DMS153 treated with DMSO at 0.1 percent for 48 hours (cell line): ENCODE measurements at regions not wholly inside any gene's neighbourhood (a gene's known extent, or its start where the extent isn't known, plus 50 kb on each side); places are given as distances from the start of the nearest gene placed in this dataset.

Source experiments
- DNase-seq: peaks from one replicate; lab custom pipeline; 2025; ENCODE audit not compliant: unreplicated experiment; lab: John Stamatoyannopoulos, UW

- no peak for DNase-seq
Observed at GRCh38 chr19:28520998-28521568, 691.9 kb downstream of the UQCRFS1 start.

DNA sequence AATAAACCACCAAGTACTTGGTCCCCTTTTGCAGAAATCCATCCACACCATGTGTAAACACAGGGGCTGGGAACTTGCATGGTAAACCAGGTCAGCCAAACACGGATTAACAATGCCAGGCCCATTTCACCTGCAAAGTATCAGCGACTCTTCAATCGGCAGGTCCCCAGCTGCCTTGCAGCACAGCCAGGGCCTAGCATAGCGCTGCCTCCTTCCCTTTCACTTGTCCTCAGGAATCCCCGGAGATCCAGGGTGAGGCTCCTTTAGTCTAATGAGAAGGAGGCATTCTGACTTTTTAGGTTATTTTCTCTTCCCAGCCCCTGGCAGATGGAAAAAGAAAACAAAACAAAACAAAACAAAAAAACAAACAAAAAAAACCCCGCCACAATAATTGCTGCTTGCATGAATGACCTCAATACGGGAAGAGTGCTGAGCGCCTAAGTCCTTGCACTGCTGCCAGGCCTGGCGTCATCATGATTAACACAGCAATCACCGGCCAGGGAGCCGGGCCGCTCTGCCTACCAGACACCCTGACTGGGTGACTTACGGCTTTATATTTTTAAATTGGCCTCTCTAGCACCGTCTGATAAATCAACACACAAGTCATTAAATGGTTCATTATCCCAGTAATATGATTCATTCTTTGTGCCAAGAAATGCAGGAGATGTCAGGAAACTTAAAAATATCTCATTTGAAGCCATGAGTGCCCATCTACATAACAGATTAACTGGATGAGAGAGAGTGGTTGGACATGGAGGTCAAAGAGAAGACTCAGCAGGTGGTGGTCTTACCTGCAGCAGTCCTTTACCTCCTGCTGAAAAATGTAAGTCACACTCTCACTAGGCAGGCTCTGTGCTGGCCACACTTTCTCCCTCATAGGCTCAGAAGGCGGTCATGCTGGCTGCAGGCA lies 692.7 kb downstream of the UQCRFS1 start:
- DNase-seq = peak; percentile 56

- DNase-seq = no peak
Observed at GRCh38 chr19:28519218-28519779, 693.7 kb downstream of the UQCRFS1 start.

DNA sequence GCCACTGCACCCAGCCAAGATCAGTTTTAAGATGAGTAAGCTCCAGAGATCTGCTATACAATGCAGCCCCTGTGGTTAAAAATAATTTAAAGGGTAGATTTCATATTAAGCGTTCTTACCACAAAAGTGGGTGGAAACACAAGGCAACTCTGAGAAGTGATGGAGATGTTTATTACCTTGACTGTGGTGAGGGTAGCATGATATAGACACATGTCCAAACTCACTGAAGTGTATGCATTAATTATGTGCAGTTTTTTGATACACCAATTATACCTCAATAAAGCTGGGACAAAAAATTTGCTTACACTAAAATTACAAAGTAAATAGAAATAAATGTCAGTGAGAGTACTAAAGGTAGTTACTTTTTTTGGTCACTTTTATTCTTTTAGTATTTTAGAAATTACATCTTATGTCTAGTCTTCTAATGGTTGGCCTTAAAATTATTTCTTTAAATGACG lies 696.5 kb downstream of the UQCRFS1 start:
- DNase-seq = no peak

- DNase-seq = no peak
Observed at GRCh38 chr19:28514166-28514565, 698.8 kb downstream of the UQCRFS1 start.

DNA sequence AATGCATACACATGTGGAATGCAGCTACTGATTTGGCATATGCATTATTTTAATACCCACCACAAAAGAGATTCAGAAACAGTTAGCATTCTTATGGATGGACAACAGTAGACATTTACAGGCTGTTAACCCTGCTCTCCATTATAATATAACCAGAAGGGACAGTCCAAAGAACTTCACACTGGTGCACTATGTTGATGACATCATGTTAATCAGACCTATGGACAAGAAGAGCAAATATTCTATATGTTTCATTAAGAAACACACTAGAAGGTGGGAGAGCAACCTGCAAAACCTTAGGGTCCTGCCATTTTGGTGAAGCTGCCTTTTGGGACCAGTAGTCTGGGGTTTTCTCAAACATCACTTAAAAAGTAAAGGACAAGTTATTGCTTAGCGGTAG lies 701.3 kb downstream of the UQCRFS1 start:
- DNase-seq = no peak

DNA sequence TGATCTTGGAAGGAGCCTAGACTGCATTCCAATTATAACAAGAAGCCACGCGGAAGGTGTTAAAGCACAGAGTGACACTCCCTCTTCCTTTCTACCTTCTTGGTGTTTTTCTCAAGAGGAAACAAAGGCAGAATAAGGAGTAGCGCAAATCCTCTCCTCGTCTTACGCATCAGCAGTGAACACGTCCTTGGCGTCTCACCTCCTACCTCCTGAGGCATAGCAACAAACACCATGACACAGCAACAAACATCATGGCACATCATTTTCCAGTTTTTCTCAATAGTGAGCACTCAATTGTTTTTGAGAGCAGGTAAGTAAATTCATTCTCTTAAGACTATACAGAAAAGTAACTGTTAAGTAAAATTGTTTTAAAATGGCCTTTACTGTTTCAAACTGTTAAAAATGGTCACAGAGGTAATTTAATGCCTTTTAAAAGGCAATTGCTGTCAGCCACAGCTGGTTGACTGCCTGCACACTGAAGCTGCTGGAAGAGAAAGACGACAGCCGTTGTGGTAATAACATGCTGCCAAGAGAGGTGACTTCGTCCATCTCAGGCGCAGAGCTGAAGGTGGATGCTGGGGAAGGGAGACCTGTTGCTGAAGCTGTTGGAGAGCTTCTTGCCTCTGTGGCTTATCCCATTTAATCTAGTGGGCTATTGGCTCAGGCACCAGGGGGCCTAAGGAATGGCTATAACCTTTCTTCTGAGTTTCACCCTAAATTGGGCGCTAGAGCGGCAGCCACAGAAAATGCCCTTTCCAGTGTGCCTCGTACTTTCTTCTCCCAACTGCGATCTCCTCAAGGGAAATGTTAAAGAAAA lies 703.7 kb downstream of the UQCRFS1 start:
- DNase-seq = no peak

DNA sequence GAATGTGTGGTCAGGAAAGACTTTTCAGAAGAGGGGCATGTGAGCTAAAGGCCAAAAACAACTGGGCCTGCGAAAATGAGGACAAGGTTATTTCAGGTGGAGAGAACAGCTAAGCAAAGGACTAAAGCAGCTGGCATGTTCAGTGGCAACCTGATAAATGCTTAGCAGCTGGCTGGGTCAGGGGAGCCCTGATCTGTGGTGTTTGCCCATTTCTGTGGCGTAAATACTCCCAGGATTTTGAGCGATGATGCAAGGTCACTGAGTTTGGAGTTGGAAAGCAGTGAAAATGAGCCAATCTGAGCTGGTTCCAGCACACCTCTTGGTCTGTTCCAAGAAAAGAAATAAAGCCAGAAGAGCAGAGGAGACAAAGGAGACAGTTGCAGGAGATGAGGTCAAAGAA lies 704.3 kb downstream of the UQCRFS1 start:
- no peak for DNase-seq

DNA sequence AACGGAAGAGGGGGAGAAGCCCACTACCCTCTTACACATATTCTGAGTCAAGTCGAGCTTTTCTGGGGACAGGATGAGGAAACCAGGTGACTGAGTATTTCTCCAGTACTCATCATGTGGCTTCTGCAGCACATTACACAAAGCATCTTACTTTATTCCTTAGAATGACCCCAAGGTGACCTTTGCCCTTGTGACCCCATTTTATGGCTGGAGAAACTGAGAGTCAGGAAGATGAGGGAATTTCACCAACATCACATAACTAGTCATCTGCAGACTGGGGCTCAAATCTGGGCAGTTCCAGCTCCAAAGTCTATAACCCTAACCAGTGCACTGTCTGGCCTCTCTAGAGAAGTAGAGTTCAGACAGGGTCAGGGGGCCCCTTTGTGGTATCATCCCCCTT lies 707.0 kb downstream of the UQCRFS1 start:
- DNase-seq = no peak

DNA sequence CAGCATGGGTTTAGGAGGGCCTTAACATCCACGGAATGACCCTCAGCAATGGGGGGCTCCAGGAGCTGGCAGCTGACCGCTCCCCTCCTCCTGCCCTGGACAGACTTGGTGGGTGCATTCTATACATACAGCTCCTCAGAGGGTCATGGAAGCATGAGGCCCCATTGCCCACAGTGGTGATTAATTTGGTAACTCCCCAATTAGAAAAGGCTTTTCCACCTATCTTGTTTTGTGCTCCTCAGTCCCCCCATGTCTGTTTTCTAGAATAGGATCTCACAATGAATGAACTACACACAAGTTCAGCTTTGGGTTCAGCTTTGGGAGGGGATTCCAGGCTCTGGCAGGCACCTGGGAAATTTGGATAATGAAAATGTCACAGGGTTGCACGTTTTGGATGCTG lies 707.8 kb downstream of the UQCRFS1 start:
- DNase-seq = no peak

DNA sequence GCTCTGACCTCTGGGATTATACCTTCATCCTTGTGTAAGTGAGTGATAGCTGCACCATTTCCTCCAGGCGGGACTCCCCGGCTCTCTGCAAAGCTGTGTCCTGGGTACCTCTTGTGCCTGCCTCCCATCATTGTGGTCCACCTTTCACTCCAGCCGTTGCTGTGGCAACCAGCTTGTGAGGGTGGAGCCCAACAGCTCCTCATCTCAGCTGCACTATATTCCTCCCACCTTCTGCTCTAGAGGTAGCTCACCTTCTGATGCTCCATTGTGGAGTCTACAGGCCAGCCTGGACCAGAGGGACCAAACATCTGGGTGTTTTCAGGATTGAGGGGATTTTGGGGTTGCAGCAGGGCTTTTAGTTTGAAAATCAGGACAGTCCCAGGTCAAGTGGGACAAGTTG lies 708.2 kb downstream of the UQCRFS1 start:
- DNase-seq = no peak

GRCh38 chr19:28504139-28504538 lies 708.8 kb downstream of the UQCRFS1 start:
- DNase-seq = no peak

- no peak for DNase-seq
Observed at GRCh38 chr19:28502879-28503734, 709.8 kb downstream of the UQCRFS1 start.

DNA sequence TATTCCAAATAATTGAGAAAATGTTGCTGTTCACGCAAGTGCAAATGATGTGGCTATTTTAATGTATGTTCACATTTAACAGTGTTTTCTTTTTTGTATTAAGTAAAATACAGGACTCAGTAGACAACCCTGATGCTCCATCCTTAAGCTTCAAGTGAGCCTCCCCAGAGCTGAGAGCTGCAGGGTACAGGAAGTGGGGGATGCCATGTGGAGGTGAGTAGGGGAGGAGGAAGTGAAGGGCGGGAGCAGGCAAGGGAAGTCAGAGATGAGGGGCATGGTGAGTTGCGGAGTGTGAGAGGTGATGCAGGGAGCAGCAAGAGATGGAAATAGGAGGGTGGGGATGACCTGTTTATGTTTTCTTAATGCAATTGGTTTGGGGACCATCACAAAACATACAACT lies 711.0 kb downstream of the UQCRFS1 start:
- DNase-seq = no peak

- DNase-seq = no peak
Observed at GRCh38 chr19:28500982-28501630, 711.8 kb downstream of the UQCRFS1 start.

GRCh38 chr19:28500296-28500695 lies 712.7 kb downstream of the UQCRFS1 start:
- no peak for DNase-seq

GRCh38 chr19:28498404-28498976 lies 714.5 kb downstream of the UQCRFS1 start:
- DNase-seq = no peak

DNA sequence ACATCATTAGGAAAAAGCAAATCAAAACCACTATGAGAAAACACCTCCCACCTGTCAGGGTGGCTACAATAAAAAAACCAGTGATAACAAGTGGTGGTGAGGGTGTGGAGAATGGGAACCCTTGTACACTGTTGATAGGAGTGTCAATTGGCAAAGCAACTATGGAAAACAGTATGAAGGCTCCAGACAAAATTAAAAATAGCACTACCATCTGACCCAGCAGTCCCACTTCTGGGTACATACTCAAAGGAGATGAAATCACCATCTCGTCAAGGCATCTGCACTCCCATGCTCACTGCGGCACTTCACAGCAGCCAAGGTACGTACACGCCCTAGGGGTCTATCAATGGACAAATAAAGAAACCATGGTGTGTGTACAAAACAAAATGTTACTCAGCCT lies 715.1 kb downstream of the UQCRFS1 start:
- no peak for DNase-seq

GRCh38 chr19:28497137-28497536 lies 715.8 kb downstream of the UQCRFS1 start:
- DNase-seq = no peak

- DNase-seq = no peak
Observed at GRCh38 chr19:28495046-28495445, 717.9 kb downstream of the UQCRFS1 start.
